Retinal pigment epithelial cell (primary cell): ENCODE measurements at regions not wholly inside any gene's neighbourhood (a gene's known extent, or its start where the extent isn't known, plus 50 kb on each side); places are given as distances from the start of the nearest gene placed in this dataset.
"Not testable (repeated sequence)": the region's sequence is repeated elsewhere in the genome, so short reads cannot be mapped to it uniquely, and the experiment has no call there.

Experiments used
- DNase-seq: peaks from one replicate; pipeline ENCODE4 v3.0.0-alpha.2; 2010; ENCODE audit warnings: low read depth
- H3K4me3 ChIP-seq: 2 replicates; pipeline ENCODE4 v1.5.1; 2011; ENCODE audit warnings: mild to moderate bottlenecking, low read length, control low read depth, moderate library complexity
- CTCF ChIP-seq: conservative IDR thresholded peaks from 2 replicates; pipeline ENCODE4 v1.5.1; 2011; ENCODE audit warnings: low read depth, low read length, control low read depth, inconsistent platforms

GRCh38 chr5:101253096-101253495, 350.0 kb upstream of the ST8SIA4 start:
- H3K4me3 ChIP-seq, result no peak overlapping the region
- TF ChIP-seq CTCF, result no peak
- no peak for DNase-seq

- H3K4me3 ChIP-seq, result no peak overlapping the region
- no peak for DNase-seq
- no peak for TF ChIP-seq CTCF
Measured at GRCh38 chr5:101244621-101245020, 341.5 kb upstream of the ST8SIA4 start.

- no peak for TF ChIP-seq CTCF
- DNase-seq, result no peak
- no peak overlapping the region for H3K4me3 ChIP-seq
Measured at GRCh38 chr5:101212942-101213514, 309.9 kb upstream of the ST8SIA4 start.

- no peak for TF ChIP-seq CTCF
- no peak for DNase-seq
- no peak overlapping the region for H3K4me3 ChIP-seq
Measured at GRCh38 chr5:101206534-101206933, 303.5 kb upstream of the ST8SIA4 start.

GRCh38 chr5:101205065-101205464, 302.0 kb upstream of the ST8SIA4 start:
- DNase-seq, H3K4me3 ChIP-seq: not testable (repeated sequence)

GRCh38 chr5:101180365-101180764, 277.3 kb upstream of the ST8SIA4 start:
- not testable (repeated sequence) for DNase-seq, H3K4me3 ChIP-seq

- no peak for DNase-seq
- TF ChIP-seq CTCF, result no peak
- no peak overlapping the region for H3K4me3 ChIP-seq
Measured at GRCh38 chr5:101176605-101177004, 273.5 kb upstream of the ST8SIA4 start.

- no peak for TF ChIP-seq CTCF
- no peak for DNase-seq
- no peak overlapping the region for H3K4me3 ChIP-seq
Measured at GRCh38 chr5:101174981-101175380, 271.9 kb upstream of the ST8SIA4 start.
